Activated CD4-positive, alpha-beta T cell treated with anti-CD3 and anti-CD28 coated beads for 48 hours (primary cell): ENCODE measurements at regions not wholly inside any gene's neighbourhood (a gene's known extent, or its start where the extent isn't known, plus 50 kb on each side); places are given as distances from the start of the nearest gene placed in this dataset.
"Not testable (repeated sequence)": the region's sequence is repeated elsewhere in the genome, so short reads cannot be mapped to it uniquely, and the experiment has no call there.

Experiments
- DNase-seq: peaks from one replicate; pipeline ENCODE4 v3.0.0-alpha.2; 2020

DNA sequence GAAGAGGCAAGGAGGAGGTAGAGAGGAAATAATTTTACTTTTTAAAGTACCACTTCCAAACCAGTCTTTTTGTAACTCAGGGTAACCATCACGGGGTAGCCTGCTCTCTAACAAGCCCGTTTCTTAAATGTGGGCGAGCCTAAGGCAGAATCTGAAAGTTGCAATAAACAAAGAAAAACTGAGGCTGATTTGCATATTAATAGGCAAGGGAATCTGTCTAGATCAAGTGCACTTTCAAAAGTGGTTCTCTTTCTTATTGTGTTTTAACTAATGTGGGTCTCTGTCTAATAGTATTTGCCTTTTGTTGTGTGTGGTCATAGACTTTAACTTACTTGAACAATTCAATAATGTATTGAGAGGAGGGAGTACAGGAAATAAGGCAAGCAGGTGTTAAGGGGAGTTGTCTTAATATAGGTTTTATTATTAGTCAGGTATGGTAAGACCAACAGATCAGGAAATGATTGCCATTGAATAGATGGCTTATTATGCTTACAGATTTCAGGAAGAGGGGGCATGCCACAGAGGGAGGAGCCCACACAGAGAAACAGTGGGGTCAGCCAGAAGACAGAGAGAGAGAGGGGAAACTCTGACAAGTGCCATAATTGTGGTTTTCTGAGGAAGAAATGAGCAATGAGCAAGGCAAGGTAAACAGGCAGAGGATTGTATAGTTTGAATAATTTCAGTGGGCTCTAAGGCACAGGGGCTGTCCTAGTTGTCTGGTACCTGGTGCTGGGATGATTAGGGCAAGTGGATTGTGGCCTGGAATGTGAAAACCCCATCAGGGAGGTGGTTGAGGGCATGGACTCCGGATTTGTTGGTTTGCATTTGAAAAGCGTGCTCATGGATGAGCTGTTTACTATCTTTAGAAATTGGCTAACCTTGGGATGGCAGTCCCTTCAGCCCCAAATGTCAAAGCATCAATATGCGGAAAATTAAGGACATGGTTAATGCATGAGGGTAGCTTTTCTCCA, 237.2 kb downstream of the TOX3 start:
- no peak for DNase-seq

DNA sequence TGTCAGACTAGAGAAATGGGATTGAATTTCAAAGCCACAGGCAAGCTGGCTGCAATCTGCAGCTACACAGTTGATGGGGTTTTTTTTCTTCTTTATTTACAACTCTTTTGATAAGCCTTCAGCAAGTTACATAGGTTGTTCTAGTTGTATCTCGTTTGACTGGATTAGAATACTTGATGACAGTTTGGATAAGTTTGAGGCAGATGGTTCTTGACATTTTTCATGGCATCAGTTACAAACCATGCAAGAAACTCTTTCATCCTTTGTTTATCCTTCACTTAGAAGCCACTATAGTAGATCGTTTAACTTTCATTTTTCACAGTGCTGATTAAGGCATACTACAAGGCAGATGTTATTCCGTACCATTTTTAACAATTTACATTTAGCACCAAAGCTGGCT, 238.9 kb downstream of the TOX3 start:
- no peak for DNase-seq

DNA sequence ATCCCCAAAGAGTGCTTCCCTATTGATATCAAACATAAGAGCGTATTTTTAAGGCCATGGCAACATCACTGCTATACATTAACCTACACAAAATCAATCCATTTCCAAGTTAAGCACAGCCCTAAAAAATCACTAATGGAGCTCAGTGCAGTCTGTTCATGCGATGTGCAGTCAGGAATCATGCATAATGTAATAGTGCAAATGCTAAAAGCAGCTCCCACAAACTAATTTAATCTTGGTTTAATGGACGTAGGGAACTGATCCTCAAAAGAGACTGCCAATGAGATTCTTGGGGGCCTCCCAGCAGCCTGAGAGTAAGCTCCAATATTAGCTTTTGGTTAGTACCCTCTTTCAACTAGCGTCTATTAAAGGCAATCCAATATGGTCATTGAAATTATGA, 245.9 kb downstream of the TOX3 start:
- no peak for DNase-seq

DNA sequence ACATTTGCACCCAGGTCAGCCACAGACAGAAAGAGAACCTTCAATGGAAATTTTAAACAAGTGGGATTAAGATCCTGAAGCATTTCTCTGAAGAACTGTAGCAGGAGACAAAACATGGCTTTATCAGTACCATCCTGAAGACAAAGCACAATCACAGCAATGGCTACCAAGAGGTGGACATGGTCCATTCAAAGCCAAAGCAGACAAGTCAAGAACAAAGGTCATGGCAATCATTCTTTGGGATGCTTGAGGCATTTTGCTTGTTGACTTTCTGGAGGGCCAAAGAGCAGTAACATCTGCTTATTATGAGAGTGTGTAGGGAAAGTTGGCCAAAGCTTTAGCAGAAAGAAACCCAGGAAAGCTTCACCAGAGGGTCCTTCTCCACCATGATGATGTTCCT, 248.2 kb downstream of the TOX3 start:
- no peak for DNase-seq

DNA sequence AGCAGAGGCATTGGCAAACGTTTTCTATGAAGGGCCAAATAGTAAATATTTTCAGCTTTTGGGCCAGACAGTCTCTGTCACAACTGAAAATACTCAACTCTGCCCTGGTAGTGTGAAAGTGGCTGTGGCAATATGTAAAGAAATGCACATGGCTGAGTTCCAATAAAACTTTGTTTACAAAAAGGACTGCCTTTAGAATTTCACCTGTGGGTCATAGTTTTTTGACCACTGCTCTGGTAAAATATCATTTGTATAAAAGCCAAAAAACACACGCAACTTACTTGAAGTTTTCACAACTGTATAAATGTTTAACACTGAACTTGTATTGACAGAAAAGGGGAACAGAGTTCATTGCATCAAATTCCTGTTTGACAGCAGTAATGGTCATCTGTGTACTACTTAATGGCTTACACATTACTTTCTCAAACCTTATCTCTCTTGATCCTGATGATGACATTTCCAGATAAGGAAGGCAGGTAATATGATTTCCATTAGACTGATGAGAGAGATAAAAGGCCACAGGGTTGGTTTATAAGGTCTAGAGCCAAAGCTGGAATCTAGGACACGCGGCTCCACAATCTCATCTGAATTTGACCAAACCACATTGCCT, 250.1 kb downstream of the TOX3 start:
- DNase-seq, result not testable (repeated sequence)

DNA sequence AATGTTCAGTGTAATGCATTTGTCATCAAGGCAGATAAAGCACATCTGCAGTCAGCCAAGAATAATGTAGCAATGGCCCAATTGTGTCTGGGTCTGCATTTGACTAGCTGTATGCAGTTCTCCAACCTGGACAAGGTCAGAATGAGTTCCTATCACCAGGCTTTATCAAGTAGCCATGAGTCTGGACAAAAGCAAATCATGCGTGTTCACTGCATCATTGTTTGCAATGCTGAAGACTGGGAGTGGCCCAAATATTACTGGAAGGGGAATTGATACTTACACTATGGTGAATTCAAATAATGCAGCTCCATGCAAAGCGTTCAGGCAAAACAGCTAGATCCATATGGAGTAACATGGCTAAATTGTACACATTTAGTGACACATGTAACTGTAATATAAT, 250.9 kb downstream of the TOX3 start:
- DNase-seq, result no peak

DNA sequence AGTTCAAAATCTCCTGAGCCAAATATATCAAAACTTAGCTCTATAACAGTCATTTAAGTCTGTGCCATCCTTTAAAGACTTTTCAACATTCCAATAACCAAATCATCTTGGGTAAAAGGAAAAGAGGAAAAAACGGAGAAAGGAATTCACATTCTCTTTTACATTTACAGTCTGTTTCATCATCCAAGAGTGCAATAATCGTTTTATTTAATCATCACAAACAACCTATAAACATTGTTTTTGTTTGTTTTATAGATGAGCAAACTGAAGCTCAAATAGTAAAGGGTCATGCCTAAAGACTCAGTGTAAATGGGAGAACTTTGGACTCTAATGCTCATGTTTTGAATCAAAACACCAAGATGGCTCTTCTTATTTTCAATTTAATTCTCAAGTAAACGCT, 252.3 kb downstream of the TOX3 start:
- no peak for DNase-seq

DNA sequence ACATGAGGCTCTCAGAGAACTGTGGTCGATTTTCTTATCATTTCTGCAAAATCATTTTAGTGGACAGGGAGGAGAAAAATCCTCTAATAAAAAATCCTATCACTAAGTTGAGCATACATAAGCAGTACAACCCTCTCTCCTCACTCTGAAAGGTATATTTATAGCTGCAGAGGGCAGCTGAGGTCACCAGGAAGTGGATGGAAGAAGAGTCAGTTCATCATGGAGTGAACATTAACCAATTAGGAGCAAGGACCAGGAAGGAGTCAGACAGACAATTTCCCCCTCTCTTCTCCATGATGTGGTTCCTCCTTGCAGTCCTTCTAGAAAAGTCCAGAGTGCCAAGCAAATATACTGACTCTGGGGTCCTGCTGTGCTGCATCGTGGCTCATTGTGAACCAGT, 253.7 kb downstream of the TOX3 start:
- no peak for DNase-seq

DNA sequence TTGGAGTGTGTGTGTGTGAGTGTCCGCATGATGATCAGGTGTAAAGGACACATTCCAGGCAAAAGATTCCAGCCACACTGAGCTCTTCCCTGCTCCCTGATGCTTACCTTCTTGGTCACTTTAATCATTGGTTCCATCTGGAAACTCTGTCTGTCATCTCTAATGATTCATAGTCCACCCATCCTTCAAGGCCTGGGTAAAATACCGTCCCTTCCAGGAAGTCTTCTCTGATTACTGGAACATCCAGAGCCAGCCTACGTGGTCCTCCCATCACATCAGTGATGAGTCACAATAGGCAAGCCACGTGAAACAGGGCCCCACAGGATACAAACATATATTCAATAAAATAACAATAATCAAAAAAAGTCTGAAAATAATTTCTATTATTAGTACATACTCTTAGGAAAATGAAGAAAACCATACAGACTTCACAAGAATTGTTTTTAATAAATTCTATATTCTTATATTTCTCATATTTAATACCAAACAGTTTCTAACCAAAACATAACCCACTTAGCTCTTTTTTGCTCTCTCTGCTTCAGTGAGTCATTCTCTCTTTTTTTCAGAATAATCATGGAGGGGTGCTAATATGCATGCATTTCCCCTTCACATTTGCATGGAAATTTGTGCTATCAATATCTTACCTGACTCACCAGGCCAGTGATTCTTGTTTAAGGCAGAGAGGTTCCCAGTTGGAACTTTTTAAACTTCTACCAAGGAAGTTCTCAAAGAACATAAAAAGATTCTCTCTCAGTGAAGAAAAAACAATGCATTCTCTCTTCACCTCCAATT, 263.2 kb downstream of the TOX3 start:
- DNase-seq, result no peak

DNA sequence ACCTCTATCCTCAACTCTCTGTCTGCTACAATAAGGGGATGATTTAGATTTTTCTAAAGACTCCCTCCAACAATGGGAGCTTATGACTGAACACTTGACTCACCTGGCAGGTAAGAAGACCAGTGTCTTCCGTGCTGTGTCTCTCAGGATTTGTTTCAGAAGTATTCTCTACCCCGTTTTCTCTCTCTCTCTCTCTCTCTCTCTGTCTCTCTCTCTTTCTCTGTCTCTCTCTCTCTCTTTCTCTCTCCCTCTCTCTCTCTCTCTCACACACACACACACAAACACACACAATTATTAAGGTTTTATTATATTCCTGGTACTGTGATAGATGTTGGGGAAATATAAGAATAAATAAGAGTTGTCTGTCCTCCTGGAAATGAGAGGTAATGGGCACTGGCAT, 263.9 kb downstream of the TOX3 start:
- no peak for DNase-seq

DNA sequence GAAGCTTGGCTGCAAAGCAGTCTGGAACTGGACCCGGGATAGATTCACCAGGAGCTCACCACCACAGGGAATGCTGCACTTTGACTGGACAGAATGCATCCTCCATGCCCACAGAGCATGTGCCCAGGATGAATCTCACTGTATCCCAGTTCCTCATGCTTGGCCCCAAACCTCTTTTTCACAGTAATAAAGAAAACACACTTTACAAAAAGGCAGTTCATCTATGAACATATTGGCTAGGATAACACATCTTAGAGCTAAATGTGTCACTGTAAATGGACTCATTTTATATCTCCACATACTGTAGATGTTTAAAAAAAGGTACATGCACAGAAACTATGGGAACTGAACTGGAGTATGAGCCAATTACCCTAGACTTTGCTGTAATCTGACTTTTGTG, 266.9 kb downstream of the TOX3 start:
- DNase-seq, result no peak

DNA sequence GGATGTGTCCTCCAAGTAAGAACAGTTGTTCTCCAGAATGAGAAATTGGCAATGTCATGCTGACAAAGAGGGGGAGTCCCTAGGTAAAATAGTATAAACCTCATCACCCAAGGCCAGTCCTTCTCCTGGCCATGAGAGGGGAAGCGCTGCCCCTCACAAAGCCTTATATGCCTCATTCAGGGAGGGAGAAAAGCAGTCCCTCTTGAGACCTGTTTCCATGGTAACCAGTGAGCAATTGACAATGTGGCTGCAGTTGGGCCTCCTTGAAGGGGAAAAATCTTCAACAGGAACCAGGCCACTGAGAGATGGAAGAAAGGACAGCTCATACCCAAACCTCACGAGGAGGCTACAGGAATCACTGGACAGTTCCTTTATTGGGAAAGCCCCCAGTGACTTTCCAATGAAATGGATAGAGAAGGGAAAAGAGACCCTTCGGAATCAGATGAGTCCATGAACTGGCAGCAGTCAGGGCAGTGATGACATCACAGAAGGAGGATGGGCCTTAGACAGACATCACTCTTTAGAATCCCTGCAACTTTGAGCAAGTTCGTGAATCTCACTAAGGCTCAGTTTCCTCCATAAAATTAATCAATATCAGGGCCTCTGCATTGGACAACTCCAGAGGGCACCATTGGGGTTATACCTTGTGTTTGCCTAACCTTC, 275.7 kb downstream of the TOX3 start:
- no peak for DNase-seq

DNA sequence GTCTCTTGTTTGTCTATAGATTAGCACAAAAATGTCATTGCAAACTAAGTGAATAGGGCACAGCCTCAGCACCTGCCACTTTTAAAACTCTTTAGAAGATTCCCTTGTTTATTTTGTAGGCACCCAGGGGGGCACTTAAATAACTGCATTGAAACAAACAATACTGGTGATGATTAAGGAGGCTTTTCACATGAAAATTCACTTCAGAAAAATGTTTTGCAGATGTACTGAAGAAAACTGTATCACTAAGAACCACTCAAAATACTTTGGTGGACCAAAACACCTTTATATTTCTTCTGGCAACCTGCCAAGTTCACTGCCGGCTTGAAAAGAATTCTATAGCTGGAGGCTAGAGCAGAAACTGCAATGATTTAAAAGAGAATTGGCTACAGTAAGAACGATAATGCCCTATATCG, 281.5 kb downstream of the TOX3 start:
- DNase-seq, result no peak

DNA sequence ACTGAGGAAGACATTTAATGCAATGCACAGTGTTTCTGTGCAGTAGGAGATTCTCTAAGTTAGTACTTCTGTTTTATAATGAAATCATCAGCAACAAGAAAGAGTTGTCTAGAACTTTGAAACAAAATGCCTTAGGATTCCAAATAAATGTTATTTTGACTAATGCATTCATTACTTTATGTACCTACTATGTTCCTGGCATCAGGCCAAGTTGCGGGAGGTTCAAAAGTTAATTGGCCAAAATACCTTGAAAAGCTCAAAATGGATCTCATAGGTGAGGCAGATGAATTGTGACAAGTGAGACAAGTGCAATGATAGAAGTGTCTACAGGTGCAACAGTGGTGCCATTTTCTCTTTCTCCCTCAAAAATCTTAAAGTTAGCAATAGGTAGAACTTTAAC, 289.4 kb downstream of the TOX3 start:
- no peak for DNase-seq

DNA sequence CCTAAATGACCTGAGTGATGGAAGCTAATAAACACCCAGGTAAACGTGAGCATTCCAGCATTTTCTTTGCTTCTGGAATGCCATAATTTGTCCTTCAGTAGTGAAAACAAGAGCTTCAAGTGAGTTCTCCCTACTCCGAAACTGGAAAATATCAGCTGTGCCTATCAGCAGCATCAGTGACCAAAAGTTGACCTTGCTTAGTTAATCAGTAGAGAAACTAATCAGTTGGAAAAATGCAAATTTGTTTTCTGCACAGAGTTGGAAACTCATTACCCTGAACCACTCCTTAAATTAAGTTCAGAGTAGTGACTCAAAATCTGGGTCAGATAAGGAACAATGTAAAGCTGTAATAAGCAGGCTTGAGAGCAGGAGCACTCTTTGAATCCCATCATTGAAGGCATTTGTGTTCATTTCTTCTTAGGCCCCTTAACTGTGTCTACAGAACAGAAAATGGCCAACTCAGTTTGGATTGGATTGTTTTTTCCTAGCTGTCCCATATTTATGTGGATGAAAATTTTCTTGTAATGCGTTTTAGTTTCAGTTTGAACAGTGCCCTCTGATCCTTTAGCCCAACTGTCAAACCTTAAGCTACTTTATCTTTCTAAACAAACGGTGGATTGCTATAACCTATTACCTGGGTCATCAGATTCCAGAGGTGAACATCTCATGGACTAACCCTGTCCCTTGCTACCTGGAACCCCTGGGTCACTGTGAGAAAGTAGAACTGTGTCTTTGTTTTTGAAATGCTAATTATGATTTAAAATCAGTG, 290.4 kb downstream of the TOX3 start:
- DNase-seq, result no peak

DNA sequence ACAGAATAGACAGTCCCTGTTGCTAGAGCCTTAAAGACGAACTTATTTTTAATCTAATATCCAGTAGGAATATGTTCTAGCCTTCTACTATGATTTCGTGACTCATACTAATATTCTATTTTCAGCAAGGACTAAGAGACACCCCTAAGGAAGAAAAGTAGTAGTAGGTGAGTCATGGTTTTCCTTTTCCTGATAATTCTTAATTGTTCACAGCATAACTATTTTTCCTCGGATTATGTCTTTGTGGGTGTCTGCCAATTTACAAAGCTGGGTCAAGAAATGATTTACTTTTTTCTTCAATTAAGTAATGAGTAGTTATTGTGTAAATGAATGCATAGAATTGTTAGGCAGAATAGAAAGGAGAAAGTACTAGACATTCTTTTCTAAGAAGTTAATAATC, 292.2 kb downstream of the TOX3 start:
- DNase-seq, result no peak

DNA sequence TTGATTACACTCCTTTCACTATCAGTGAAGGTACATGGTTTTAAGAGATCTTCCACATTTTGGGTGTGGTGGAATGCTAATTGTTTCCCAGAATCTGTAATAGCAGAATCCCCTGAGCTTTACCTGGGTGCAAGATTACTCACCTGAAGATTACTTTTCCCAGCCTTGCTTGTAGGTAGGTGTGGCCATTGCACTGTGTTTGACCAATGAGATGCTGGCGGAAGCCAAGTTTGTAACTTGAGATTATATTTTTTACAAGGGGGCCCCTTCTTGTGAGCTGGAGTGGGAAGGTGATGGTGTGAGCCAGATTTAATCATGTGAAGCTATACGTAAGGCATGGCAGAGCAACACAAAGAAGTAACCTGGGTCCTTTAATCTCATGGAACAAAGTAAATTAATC, 294.3 kb downstream of the TOX3 start:
- DNase-seq, result no peak

DNA sequence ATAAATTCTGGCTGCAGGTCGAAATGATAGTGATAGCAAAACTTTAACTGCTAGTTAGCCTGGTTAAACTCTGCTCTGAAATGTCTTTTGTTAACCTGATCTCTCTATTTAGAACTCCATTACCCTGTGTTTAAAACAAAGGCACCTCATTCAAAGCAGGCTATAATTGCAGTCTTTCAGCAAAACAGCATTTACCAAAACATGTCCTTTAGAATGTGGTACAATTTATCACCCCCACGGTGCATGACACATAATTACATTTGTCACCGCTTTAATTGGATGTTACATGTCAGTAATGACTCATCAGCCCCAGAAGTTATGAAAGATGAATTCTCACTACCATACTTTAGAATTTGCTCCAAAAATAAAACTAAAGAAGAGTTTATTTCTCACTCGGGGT, 295.4 kb downstream of the TOX3 start:
- DNase-seq, result no peak

DNA sequence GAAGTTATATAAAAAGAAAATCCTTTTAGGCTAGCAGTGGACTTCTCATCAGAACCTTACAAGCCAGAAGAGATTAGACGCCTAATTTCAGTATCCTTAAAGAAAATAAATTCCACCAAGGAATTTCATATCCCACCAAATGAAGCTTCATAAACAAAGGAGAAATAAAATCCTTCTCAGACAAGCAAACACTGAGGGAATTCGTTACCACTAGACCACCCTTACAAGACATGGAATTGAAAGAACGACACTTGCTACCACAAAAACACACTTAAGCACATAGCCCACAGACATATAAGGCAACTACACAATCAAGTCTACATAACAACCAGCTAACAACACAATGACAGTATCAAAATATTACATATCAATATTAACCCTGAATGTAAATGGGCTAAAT, 299.2 kb downstream of the TOX3 start:
- no peak for DNase-seq

DNA sequence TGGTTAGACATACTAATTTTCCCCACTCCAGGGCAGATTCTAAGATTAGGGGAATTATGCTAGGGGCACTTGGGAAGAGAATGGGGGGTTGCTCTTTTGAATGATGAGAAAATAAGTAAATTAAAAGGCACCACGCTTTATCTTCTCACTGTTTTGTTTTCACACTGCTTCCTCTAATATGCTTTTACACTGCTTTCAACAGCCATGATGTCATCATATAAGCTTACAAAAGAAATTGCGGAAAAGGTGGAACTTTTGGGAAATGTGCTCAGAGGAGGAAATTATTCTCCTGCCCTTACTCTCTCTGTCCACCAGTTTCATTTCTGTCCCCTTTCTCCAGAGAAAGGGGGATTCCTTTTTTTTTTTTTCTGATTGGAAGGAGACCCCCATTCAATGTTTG, 308.2 kb downstream of the TOX3 start:
- no peak for DNase-seq

DNA sequence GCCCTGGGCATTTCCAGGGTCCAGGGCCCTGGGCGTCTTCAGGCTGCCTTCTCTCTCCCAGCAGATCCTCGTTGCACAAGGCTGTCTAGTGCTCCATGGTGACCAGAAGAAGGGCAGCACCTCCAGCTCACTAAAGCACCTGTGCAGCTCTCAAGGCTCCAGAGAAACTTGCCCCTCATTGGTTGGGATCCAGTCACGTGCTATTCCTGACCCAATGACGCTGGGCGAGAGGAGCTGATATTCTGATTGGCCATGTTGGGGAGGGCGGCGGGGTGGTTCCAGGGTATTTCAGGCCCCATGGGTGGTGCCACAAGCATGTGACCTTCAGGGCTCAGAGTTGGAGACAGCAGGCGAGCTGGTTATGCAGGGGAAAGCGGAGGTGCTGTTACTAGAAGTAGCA, 309.1 kb downstream of the TOX3 start:
- DNase-seq, result no peak

DNA sequence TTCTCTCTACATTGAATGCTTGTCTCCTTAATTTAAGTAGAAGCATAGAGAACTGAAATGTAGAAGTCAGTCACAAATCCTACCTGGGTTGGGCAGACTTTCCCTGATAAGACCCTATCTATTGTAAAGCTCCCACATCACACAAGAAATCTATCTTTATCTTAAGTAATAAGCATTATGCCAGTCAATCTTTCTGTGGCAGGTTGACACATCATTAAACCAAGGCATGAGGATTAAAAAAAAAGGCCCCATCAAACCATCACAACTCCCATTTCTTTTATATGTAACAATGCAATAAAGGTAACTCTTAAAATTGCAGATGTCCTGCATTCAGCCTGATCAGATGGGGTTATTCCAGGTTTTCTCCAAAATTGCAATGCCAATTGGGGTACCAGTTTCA, 311.8 kb downstream of the TOX3 start:
- no peak for DNase-seq
